ENCODE measurements at regions not wholly inside any gene's neighbourhood (a gene's known extent, or its start where the extent isn't known, plus 50 kb on each side); places are given as distances from the start of the nearest gene placed in this dataset.

GRCh38 chr6:79764747-79765146 is 133.6 kb downstream of the SH3BGRL2 start:
- no peak for DNase-seq (ENCODE audit: low spot score)

GRCh38 chr6:79763301-79763700 is 132.2 kb downstream of the SH3BGRL2 start:
- no peak for DNase-seq (ENCODE audit: low spot score)

DNA sequence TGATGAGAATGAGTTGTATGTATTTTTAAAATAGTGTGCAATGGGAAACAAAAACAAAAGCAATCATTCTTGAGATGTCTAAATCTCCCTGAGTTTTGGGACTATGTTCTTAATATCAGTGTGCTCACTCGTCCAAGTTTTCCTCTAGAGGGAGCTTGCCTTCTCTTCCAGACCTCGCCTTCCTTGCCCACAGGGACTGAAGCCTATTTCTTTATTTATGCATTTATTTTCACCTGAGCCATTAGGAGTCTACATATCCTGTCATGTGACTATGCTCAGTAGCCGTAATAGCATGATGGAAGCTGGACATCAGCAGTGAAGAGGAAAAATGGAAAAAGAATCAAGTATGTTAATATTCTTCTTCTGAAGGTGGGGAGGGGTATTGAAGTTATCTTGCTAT is 131.2 kb downstream of the SH3BGRL2 start:
- DNase-seq (ENCODE audit: low spot score) = no peak

- no peak for DNase-seq (ENCODE audit: low spot score)
These were observed 125.4 kb downstream of the SH3BGRL2 start for GRCh38 chr6:79756496-79756895.

DNA sequence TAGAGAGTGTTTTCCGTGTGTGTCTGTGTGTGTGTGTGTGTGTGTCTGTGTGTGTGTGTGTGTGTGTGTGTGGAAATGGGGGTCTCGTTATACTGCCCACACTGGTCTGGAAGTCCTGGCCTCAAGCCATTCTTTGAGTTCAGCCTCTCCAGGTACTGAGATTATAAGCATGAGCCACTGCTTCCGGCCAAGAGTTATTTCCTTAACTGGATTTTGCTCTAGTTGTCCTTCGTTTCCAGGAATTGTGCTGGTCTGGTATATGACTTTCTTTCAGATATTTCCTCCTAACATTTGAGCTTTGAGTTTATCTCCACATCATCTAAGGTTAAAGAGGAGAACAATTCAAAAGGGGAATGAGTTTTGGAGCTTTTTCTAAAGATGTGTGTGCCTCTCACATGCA is 124.8 kb downstream of the SH3BGRL2 start:
- peak; percentile 61 for DNase-seq (ENCODE audit: low spot score)

All from kidney capillary endothelial cell (primary cell).